GF-D8 (cell line): ENCODE measurements at regions not wholly inside any gene's neighbourhood (a gene's known extent, or its start where the extent isn't known, plus 50 kb on each side); places are given as distances from the start of the nearest gene placed in this dataset.

ENCODE experiments used
- DNase-seq: peaks from one replicate; lab custom pipeline; 2025; lab: John Stamatoyannopoulos, UW

DNA sequence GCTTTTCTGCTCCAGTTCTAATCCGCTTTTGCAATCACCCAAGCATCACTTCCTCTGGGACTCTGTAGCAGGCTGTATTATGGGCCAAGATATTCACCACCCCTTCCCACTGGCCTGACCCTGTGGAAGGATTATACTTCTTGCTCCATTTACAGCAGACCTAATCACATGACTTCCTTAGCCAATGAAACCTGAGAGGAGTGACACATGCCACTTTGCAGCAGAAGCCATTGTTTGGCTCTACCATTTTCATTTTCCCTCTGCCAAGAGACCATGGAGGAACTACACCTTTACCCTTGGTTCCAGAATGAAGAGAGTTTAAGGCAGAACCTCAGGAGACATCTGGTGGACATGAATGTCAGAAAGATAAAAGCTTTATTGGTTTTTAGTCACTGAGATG is 134.9 kb upstream of the HSD17B12 start:
- no peak for DNase-seq

DNA sequence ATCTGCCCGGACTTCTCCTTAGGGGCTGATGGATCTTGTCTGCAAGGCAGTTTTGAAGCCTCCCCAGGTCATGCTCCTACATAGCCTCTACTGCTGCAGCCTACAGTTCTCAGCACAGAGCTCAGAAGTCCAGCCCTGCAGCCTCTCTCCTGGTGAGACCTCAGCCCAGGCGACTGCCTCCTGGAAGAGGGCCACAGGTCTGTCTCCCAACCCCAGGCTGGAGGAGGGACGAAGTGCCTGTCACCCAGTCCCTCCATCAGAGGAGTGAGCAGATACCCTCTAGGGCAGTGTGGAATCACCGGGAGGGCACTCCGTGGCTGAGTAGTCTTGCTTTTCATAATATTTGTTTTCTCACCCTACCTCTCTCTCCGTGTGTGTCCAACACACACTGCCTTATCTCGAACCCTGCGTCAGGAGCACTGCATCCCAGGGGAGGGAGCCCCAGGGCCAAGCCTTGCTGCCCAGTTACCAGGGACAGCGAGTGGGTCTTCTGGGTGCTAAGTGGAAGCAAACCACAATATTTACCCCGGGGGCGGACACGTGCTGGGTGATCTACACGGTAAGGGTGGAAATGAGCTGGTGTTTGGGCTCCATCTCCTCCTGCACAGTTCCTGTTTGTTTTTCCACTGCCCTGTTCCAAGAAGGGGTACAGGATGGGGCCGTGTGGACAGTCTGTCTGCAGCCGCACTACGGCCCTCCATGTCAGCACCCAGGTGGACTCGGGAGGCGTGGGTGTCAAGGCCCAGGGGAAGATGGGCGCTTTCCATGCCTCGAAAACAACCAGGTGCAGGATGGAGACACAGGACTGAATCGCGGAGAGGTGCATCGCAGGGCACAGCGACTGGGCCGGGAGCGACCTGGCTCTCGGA is 133.7 kb upstream of the HSD17B12 start:
- no peak for DNase-seq

DNA sequence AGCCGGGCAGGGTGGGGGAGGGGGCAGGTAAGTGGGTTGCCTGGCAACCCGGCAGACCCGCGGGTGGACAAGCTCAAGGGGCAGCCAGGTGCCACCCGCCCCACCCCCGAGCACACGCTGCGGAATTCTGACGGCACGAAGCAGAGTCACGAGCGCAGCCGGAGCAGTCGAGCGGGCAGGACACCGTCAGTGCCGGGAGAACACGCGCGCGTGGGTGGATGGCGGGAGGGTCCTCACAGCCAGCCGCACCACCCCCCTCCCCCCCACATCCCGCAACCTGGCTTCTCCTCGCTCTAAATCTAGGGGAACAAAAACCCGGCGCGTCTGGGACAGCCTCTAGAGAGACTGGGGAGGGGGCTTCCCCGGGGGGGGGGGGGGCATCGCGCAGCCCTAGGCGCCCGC is 133.1 kb upstream of the HSD17B12 start:
- DNase-seq: no peak

DNA sequence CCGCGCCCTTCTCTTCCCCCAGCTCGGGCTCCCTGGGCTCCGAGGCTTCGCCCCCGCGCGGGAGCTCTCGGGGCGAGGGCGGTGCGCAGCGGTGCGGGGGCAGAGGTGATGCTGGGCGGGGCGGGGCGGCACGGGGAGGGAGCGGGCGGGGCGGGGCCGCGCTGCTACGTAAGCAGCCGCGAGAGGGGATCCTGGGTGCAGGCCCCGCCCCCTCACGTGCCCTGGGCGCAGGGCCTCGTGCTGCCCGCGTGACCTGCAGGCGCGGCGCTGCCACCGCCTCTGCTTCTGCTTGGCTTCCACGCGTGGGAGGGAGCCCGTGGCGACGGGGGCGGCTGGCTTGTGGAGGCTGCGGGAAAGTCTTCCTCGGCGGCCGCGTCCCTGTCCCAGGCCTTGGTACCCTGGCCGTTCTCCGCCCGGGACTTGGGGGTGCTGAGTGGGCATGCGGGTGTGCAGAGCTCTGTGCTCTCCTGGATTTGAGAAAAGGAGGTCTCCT is 132.6 kb upstream of the HSD17B12 start:
- DNase-seq: no peak

DNA sequence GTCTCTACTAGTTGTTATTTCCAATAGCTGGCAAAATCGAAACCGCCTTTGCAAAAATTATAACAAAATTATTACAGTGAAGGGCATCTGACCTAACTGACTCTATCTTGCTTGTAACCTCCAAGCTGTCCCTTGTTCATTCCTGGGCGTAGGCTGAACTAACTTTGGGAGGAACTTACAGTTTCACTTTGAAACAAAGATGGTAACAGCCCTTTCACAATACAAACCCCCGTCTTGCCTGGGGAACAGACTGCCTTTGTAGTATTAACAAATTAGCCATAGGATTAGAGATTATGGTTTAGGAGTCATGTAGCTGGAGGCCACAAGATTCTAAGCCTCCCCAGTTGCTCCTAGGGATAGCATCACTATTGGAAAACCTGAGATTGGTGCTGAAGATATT is 131.6 kb upstream of the HSD17B12 start:
- no peak for DNase-seq

DNA sequence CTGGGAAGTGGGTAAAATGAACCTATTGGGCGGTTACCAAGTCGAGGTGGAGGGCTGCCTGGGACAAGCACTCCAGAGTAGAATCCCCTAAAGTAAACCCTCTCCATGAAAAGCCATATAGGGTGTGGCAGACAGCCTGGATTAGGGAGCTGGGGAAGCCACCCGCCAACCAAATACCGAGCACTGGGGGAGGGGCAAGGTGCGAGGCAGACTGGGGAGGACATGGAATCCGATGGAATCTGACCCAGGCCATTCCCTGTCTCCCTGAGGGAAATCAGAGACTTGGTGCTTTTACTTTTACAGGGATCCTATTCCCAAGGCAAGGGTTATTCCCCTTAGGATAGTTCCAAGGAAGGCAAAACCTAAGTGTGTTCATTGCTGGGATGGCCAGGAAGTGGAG is 130.9 kb upstream of the HSD17B12 start:
- no peak for DNase-seq

DNA sequence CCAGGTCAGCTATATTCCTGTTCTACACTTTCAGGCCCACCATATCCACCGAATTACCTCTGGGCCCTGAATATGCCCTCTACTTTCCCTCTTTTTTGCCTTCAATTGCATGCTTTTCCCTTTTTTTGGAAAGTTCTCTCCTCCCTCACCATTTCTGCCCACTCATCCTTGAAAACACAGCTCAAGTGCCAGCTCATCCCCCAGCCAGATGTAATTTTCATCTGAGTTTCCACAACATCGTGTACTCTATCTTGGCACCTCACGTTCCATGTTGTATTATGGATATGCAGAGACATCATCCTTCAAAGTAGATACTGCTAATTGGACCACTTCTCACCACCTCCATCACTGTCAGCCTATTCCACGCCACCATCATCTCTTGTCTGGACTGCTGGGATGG is 129.8 kb upstream of the HSD17B12 start:
- no peak for DNase-seq

DNA sequence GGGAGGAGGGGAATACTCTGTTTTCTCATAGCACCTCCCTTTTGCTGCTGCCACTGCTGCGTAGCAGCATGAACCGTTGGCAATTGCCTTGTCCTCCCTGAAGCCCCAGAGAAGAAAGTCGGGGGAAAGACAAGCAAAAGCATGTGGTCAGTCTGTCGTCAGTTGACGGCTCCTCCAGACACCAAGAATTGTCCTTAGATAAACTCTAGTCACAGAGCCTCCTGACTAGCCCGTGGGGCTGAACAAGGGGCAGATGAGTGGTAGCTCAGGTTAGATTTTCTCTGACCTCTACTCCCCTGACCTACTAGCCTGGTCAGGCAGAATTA is 126.4 kb upstream of the HSD17B12 start:
- DNase-seq: no peak

DNA sequence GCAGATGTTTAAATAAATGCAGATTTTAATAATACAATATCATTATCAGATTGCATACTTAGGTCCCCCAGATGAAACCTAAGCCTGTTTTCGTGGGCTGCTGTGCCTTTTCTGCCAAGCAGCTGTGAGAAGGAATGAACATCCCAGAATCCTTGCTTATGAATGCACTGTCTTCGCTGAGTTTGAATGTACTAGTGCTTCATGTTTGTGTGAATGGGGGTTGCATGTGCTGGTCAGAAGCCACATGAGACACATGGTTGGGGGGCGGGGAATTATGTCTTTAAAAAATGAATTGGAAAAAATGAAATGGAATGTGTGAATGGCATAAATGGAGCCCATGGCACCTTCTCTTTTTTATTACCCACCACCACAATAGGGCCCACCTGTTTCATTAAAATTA is 125.4 kb upstream of the HSD17B12 start:
- DNase-seq: no peak

DNA sequence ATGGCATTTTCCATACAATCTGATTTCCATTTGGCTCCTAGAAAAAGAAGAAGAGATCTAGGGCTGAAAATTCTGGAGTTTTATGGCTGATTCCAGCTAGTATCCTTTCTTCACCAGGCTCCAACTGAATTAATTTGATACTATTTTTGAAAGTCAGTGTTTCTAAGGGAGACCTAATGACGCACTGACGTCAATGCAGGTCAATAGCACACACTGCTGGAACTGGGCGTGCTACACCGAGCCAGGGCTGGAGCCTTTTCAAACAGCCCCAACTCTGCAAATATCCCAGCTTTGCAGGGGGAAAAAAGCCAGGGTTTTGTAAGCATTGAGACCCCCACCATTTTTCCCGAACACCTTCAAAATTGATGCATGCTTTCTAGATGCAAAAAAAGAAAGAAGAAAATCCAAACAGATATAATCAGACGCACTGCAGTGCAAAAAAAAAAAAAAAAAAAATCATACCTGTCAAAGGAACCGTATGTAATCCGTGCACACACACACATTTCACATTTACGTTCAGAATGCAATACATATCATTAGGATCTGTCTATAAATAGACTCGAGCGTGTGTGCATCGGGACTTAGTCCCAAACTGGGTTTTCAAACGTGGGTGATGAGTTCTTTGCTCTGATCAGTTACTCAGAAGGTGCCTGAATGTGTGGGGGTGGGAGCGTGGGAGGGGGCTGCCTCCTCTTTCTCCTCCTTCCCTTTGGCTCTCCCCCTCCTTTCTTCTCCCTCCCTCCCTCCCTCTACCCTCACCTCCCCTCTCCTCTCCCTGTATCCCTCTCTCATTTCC is 124.5 kb upstream of the HSD17B12 start:
- DNase-seq: no peak

DNA sequence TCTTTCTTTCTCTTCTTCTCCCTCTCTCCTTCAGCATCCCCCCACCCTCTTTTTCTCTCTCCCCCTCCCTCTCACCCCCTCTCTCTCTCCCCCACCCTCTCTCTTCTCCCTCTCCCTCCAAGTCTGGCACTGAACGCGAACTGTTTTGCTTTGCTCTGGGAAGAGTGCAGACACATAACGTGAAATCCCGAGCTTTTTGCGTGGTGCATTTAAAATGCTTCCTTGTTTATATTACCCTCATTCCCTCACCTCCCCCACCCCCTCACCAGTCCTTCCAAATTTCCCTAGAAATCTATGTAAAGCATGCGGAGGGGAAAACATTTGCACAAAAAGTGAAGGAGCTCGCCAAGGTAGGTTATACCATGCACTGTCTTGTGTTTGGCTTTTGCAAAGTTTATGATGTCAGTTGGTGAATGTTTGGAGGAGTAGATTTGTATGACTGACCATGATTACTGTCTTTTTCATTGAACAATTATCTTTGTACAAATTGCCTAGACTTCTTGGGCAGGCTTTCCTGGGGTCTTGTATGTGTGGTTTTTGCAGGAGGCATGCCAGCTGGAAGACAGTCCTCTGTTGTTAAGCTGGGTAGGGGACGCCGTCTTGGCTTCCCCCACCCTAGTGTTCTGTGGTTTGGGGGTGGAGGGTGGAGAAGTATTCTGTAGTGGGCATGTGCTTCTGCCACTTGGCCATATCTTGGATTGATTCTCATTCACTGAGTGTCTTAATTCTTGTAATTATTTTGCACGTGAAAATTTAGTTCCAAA is 123.7 kb upstream of the HSD17B12 start:
- no peak for DNase-seq

DNA sequence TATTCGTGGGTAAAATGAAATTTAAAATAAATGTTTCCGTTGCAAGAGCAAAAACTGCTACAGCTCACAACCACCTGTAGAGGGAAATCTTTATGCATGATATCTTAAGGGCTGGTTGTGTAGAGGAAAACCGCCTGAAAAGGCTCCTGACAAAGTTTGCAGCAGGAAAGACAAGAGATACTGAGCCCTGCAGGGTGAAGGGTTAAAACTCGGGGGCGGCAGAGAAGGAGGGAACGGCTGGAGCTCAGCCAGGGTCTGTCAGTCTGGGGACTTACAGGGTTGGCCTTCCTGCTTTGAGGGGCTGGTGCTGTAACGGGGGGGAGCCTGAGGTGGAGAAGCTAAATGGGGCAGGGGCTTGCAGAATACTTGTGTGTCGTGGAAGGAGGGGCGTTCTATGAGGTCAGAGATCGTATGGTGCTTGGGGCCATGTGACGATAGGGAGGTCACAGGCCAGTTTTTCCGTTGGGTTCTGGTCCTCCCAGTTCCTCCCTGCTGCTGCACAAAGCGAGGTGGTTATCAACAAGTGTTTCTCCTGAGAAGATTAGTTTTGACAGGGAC is 122.9 kb upstream of the HSD17B12 start:
- no peak for DNase-seq

DNA sequence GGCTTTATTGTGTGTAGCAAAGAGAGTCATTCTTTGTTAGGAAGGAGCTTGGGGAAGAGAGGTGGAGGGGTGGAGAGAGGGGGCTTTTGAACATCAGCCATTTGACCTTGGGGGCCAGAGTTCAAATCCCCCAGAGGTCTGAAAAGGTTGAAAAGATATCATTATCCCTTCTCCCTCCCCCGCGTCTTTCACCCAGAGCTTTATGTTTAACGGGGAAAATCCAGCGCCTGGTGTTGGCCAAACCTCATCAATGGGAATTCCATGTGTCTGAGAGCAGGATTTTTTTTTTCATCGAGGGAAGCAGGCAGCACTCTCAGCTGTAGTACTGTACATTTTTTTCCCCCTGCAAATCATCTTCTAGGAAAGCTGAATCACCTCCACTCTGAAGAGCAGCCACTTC is 122.4 kb upstream of the HSD17B12 start:
- no peak for DNase-seq

DNA sequence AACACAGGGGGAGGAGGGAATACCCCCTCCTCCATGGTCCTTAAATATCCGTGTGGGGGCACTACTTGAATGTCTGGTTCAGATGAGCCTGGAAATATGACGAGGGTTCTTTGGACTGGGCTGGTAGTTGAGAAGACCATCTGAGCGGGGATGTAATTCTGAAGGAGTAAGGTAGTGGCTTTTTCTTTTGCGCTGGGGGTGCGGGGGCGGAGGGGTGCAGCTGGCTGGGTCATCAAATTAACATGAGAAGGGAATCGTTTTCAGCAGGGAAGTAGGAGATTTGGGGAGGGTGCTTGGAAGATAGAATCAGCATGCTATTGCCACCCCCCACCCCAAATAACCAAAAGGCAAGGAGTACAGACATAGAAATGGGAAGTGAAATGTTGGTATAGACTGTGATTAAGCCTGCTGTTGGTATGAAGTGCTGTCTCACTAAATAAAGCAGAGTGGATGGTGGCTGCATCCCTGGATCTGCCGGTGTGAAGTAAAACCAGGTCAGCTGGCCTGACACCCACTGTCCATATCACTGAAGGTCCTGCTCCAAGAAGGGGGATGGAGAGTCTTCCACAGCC is 121.9 kb upstream of the HSD17B12 start:
- DNase-seq: no peak

DNA sequence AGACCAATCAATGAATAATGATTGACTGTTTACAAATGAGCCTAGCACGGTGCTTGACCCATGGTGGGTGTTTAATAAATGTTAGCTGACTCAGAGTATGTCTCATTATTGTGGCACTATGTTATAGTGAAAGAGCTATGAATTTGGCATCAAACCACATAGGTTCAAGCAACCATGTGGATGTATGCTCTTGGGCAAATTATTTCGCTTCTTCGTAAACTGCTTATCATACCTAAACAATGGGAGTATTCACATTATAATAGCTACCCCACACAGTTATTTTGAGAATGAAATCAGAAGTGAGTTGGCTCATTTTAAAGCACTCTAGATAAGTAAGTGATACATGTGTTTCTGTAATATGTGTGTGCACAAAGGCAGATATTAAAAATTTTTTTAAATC is 118.7 kb upstream of the HSD17B12 start:
- DNase-seq: no peak

DNA sequence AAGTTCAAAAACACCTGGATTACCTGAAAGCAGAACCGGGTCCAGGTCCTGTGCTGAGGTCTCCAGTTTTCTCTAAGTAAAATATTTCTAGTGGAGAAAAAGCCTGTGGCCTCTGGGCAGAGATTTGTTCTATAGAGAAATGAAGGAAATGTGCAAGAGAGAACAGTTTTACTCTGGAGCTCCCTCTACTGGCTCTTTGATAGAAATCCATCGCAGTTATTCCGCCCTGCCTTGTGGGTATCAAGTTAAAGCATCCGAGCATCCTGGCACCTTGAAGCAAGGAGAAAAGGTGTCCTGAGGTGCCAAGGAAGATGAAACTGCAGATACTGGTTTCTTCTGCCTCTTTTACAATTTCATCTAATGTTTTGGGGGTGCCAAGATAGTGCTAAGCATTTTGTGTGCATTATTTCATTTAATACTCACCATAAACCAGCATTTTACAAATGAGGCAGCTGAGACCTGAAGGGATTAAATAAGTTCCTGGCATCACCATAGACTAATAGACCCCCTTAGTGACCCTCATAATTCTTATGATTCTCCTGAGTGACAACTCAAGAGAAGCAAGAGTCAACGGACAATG is 113.1 kb upstream of the HSD17B12 start:
- no peak for DNase-seq

DNA sequence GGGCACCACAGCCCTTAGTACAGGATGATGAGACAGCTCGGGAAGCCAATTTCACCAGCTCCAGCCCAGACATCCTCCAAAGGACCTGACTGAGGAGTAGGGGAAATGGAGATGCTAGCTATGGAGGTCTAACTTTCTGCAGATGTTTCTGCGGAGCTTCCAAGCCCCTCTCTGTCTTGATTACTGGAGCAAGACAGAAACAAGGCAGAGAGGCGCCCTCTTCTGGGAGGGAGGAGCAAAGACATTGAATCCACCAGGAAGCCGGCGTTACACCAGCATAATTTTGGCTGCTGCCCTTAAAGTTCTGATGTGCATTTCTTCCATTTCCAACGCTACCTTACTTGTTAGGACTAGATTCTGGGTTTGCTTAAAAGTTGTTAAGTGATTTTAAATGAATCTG is 107.3 kb upstream of the HSD17B12 start:
- DNase-seq: no peak

DNA sequence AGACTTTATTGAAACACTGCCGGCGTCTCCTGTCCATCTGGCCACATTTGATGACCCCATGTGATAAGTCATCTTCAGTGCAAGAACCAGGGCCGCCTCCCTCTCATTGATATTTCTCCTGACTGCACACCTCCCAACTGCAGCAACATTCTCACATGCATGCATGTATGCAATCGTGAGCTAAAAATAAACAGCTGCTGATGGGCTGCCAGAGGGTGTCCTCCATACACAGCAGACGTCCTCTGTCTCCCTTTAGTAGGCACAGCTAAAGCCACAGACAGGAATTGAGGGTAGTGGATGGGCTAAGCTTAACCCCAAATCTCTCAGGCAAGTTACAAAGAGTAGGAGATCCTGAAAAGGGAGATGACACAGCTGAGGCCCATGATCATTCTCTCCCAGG is 106.7 kb upstream of the HSD17B12 start:
- no peak for DNase-seq

DNA sequence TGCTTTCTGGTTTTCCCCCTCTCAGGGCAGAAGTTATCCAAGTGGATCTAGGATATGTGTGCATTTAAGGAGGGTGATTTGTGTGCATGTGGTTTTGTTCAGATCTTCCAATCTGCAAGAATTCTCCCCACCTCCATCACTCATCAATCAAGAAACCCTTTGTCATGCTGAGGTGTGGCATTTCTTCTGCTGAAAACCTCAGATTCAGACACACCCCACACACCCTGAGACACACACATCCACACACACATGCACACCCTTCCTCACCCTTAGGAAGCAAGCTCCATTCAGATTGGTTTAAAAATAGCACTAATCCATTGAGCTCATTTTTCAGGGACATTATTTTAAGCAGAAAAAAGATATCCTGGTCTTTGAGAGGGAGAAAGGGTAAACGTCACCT is 106.1 kb upstream of the HSD17B12 start:
- DNase-seq: no peak

DNA sequence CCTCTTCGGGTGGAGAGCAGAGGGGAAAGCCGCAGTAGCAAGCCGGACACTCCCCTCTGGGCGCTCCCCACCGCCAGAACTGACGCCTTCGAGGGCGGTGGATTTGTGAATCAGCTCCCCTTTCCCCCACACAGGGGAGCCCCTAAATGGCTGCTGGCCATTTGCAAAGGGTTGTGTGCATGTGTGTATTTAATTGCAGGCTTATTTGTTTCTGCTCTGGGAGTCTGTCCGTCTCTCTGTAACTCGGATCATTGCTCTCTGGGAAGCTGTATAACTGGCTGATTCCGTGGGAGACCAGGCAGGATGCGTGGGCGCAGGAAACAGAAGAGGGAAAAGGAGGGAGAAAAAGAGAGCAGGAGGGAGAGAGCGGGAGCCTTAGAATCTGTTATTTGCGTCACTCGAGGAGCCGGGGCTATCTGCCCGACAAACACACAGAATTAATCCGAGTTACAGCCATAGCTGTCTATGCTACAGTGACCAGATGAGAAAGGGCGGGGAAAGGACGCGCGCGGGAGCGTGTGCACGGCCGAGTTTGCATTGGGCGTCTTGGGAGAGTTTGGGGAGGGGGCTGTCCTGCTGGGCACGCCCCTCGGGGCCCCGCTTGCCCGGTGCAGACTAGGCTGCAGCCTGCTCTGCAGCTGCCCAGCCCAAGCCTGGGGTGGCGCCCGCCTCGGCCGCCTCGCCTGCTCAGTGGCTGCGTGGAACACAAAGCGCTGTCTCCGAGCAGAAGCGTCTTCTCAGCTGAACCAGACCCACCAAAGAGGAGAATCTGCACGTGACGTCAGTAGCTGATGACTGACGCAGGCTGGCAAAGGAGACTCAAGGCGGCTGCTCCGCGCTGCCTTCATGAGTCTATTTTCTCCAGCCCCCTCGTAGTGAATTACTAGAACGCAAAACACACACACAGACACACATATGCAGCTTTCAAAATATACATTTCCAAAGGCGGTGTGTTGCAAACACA is 105.3 kb upstream of the HSD17B12 start:
- DNase-seq: no peak
